HAP-1 (cell line): ENCODE measurements at regions not wholly inside any gene's neighbourhood (a gene's known extent, or its start where the extent isn't known, plus 50 kb on each side); places are given as distances from the start of the nearest gene placed in this dataset.

Experiments
- DNase-seq, 2 experiments: peaks; one replicate each; pipeline ENCODE4 v3.0.0-alpha.2; 2016 to 2020; ENCODE audit warnings: low spot score in 2 of 2
- H3K27me3 ChIP-seq: fragments of 250-450 bp; sonication (Bioruptor Pico); 2 replicates; pipeline ENCODE4 v1.5.1; 2020; ENCODE audit warnings: low read depth, mild to moderate bottlenecking, moderate library complexity
- H3K36me3 ChIP-seq: fragments of 250-450 bp; sonication (Bioruptor Pico); replicated peaks from 2 replicates; pipeline ENCODE4 v1.5.1; 2020; ENCODE audit warnings: mild to moderate bottlenecking
- H3K4me1 ChIP-seq: fragments of 250-450 bp; sonication (Bioruptor Pico); 2 replicates; pipeline ENCODE4 v1.5.1; 2020; ENCODE audit warnings: mild to moderate bottlenecking
- H3K4me3 ChIP-seq: fragments of 250-450 bp; sonication (Bioruptor Pico); 2 replicates; pipeline ENCODE4 v1.5.1; 2020; ENCODE audit warnings: mild to moderate bottlenecking, moderate library complexity
- H3K9me3 ChIP-seq: fragments of 250-450 bp; sonication (Bioruptor Pico); 2 replicates; pipeline ENCODE4 v1.5.1; 2020; ENCODE audit warnings: mild to moderate bottlenecking, moderate library complexity
- in situ Hi-C: fragments of 300-500 bp; cut with MboI; formaldehyde crosslinking; loops from 3 replicates; pipeline ENCODE4 v1.14.3; 2020; ENCODE audit warnings: low sequenced_read_pairs, inconsistent platforms, mixed read lengths

DNA sequence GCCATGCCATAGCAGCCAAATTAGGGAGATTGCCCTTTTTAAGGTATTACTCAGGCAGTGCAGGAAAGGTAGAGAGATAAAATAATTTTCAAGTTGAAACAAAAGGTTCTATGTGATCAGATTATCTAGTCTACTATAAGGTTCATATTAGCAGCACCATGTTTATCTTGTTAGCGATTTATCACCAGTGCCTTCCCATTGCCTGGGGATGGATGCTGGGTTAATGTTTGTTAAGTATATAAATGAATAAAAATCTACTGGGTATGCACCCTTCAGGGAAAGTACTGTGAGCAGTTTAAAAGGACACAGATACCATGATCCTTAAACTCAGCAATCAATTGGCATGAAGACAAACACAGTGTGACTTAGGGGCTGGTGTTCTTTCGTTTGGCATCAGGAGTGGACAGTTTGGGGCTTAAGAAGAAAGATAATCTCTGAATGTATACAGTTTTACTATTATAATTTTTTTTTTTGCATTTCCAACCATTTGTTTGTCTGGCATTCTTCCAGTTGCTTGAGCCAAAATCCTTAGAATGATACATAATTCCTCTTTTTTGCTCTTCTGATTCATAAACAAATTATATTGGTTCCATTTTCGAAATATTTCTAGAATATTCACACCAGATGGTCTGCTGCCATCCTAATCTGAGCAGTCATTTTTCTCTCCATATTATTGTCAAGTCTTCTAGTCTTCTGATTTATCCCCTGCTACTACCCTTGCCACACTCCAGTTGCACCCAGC lies 512.8 kb upstream of the SLC8A1 start:
- H3K4me1 ChIP-seq: no peaks in the 10 kb centered on the region
- DNase-seq: no peak
- no peaks in the 10 kb centered on the region for H3K36me3 ChIP-seq
- no peaks in the 10 kb centered on the region for H3K9me3 ChIP-seq
- in situ Hi-C loops: no loop called here
- no peaks in the 10 kb centered on the region for H3K27me3 ChIP-seq
- no peak overlapping the region for H3K4me3 ChIP-seq

- Histone ChIP-seq H3K9me3 (no peaks in the 10 kb centered on the region), H3K27me3 (no peaks in the 10 kb centered on the region), H3K36me3 (no peaks in the 10 kb centered on the region), H3K4me3 (no peak overlapping the region), H3K4me1 (no peaks in the 10 kb centered on the region)
- in situ Hi-C loops: no loop called here
- DNase-seq: no peak
Measured at GRCh38 chr2:40967451-40967850, 515.6 kb upstream of the SLC8A1 start.

DNA sequence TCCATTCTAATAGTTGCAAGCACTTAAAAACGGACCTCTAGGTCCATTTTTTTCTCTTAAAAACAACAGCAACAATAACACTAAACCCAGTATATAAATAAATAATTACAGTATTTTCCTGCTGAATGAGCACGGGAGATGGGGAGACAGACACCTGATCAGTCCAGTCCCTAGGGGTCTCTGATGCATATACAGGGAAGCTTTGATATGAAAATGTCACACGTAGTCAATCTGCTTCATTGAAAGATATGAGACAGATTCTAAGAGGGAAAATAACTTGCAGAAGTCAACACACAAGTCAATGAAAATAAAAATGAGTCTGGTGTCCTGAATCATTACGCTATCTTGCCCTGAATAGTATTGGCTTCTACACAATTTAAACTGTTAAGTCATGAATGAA lies 523.3 kb upstream of the SLC8A1 start:
- Histone ChIP-seq H3K4me3 (no peak overlapping the region), H3K36me3 (no peaks in the 10 kb centered on the region), H3K27me3 (no peaks in the 10 kb centered on the region), H3K4me1 (no peaks in the 10 kb centered on the region), H3K9me3 (no peaks in the 10 kb centered on the region)
- DNase-seq: no peak
- in situ Hi-C loops: no loop called here

GRCh38 chr2:40997362-40997761 lies 545.5 kb upstream of the SLC8A1 start:
- no peaks in the 10 kb centered on the region for H3K4me1 ChIP-seq
- no peaks in the 10 kb centered on the region for H3K9me3 ChIP-seq
- no peaks in the 10 kb centered on the region for H3K36me3 ChIP-seq
- no peak for DNase-seq
- H3K4me3 ChIP-seq: no peak overlapping the region
- H3K27me3 ChIP-seq: no peaks in the 10 kb centered on the region; the same call in 1 of the 2 replicates
- in situ Hi-C loops: no loop called here

DNA sequence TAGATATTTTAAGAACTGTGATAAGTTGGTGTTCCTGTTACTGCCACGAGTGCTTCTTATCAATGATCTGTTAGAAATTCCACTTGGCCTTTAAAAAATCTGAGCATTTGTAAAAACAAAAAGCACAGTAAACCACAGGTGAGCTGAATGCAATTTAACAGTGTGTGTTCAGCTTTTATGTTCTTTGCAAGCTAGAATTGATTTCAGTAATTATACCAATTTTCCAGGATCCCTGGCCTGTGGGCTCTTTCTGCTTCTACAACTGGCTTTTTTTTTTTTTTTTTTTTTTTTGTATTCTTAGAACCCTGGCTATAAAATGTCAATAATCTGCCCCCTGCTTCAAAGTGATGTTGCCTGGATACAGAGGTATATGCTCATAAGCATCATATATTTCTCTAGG lies 548.5 kb upstream of the SLC8A1 start:
- H3K4me3 ChIP-seq: no peak overlapping the region
- in situ Hi-C loops: no loop called here
- H3K4me1 ChIP-seq: no peaks in the 10 kb centered on the region
- DNase-seq: no peak
- H3K36me3 ChIP-seq: no peaks in the 10 kb centered on the region
- H3K9me3 ChIP-seq: no peaks in the 10 kb centered on the region
- H3K27me3 ChIP-seq: no peaks in the 10 kb centered on the region; the same call in 1 of the 2 replicates

GRCh38 chr2:41000906-41001305 lies 549.0 kb upstream of the SLC8A1 start:
- Histone ChIP-seq H3K36me3 (no peaks in the 10 kb centered on the region), H3K27me3 (no peaks in the 10 kb centered on the region; the same call in 1 of the 2 replicates), H3K4me3 (no peak overlapping the region), H3K4me1 (no peaks in the 10 kb centered on the region), H3K9me3 (no peaks in the 10 kb centered on the region)
- in situ Hi-C loops: no loop called here
- no peak for DNase-seq

DNA sequence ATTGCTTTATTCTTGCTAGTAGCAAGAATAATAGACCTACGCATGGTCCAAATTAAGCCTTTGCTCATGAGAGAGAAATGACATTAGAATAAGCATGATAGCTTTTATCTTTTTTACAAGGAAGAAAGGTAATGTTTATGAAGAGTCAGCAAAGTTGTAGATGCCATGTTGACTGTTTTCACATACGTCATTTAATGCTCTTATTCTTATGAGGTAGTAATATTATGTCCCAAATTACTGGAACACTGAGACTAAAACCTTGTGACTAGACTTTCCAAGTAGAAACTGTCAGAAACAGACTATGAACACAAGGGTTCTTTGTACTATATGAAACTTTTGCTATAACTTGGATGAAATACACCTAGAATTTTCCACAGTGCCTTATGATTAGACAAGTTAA lies 552.8 kb upstream of the SLC8A1 start:
- DNase-seq: no peak
- Histone ChIP-seq H3K4me1 (no peaks in the 10 kb centered on the region), H3K36me3 (no peaks in the 10 kb centered on the region), H3K9me3 (no peaks in the 10 kb centered on the region), H3K27me3 (peaks cover 3% of the 10 kb centered on the region; the same call in 1 of the 2 replicates), H3K4me3 (no peak overlapping the region)
- in situ Hi-C loops: no loop called here

GRCh38 chr2:41020358-41020757 lies 568.5 kb upstream of the SLC8A1 start:
- Histone ChIP-seq H3K9me3 (no peaks in the 10 kb centered on the region), H3K27me3 (no peaks in the 10 kb centered on the region), H3K36me3 (no peaks in the 10 kb centered on the region), H3K4me3 (no peak overlapping the region), H3K4me1 (no peaks in the 10 kb centered on the region)
- DNase-seq: no peak
- in situ Hi-C loops: no loop called here

GRCh38 chr2:41024816-41025215 lies 572.9 kb upstream of the SLC8A1 start:
- Histone ChIP-seq H3K4me1 (no peaks in the 10 kb centered on the region), H3K36me3 (no peaks in the 10 kb centered on the region), H3K27me3 (no peaks in the 10 kb centered on the region), H3K4me3 (no peak overlapping the region), H3K9me3 (no peaks in the 10 kb centered on the region)
- in situ Hi-C loops: no loop called here
- DNase-seq: no peak

- DNase-seq: no peak
- H3K9me3 ChIP-seq: no peaks in the 10 kb centered on the region
- in situ Hi-C loops: no loop called here
Measured at GRCh38 chr2:41026613-41027012, 574.7 kb upstream of the SLC8A1 start.

GRCh38 chr2:41027095-41027494 lies 575.2 kb upstream of the SLC8A1 start:
- DNase-seq: no peak
- in situ Hi-C loops: no loop called here
- Histone ChIP-seq H3K4me1 (no peaks in the 10 kb centered on the region), H3K4me3 (no peak overlapping the region), H3K27me3 (no peaks in the 10 kb centered on the region), H3K36me3 (no peaks in the 10 kb centered on the region), H3K9me3 (no peaks in the 10 kb centered on the region)

More at GRCh38 chr2:41026613-41027012, 574.7 kb upstream of the SLC8A1 start:
- H3K4me3 ChIP-seq: no peak overlapping the region
- H3K4me1 ChIP-seq: no peaks in the 10 kb centered on the region
- no peaks in the 10 kb centered on the region for H3K27me3 ChIP-seq
- H3K36me3 ChIP-seq: no peaks in the 10 kb centered on the region

DNA sequence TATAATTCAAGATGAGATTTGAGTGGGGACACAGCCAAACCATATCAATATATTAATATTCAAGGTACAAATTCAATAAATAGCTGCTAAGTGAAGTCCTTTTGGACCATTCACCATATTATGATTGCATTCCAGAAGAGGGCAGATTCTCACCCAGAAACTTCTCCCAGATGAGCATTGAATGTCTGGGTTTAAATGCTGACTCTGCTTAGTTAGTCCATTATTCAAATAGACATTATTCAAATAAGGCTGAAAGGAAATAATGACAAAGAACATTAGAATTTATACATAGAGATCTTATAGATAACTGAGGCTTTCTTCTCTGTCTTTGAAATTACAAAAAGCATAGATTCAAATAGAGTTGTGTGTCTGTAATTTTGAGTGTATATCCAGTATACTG lies 579.4 kb upstream of the SLC8A1 start:
- Histone ChIP-seq H3K4me3 (no peak overlapping the region), H3K9me3 (no peaks in the 10 kb centered on the region), H3K4me1 (peaks cover 6% of the 10 kb centered on the region; the same call in 1 of the 2 replicates), H3K36me3 (no peaks in the 10 kb centered on the region), H3K27me3 (no peaks in the 10 kb centered on the region)
- no peak for DNase-seq
- in situ Hi-C loops: no loop called here

- no peak overlapping the region for H3K4me3 ChIP-seq
- H3K9me3 ChIP-seq: no peaks in the 10 kb centered on the region
- no peaks in the 10 kb centered on the region for H3K27me3 ChIP-seq
- in situ Hi-C loops: no loop called here
- peaks cover 6% of the 10 kb centered on the region; the same call in 1 of the 2 replicates for H3K4me1 ChIP-seq
- no peaks in the 10 kb centered on the region for H3K36me3 ChIP-seq
- no peak for DNase-seq
Measured at GRCh38 chr2:41032715-41033114, 580.8 kb upstream of the SLC8A1 start.

DNA sequence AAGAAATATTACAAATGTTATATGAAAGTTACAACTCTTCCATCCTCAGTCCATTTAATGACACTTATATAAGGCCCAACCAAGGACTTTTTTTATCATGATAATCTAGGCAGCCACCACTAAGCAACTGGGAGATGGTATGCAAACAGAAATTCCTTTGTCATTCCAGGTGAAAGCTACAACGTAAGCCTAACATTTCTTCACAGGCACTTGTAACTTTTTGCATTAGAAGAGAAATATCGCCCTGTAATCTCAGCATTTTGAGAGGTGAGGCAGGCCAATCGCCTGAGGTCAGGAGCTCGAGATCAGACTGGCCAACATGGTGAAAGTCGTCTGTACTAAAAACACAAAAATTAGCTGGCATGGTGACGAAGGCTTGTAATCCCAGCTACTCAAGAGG lies 581.2 kb upstream of the SLC8A1 start:
- Histone ChIP-seq H3K9me3 (no peaks in the 10 kb centered on the region), H3K36me3 (no peaks in the 10 kb centered on the region), H3K4me1 (peaks cover 6% of the 10 kb centered on the region; the same call in 1 of the 2 replicates), H3K4me3 (no peak overlapping the region), H3K27me3 (no peaks in the 10 kb centered on the region)
- peak; percentile 43 to 71 for DNase-seq
- in situ Hi-C loops: no loop called here

GRCh38 chr2:41038408-41038807 lies 586.5 kb upstream of the SLC8A1 start:
- Histone ChIP-seq H3K36me3 (no peaks in the 10 kb centered on the region), H3K9me3 (no peaks in the 10 kb centered on the region), H3K4me1 (no peaks in the 10 kb centered on the region), H3K27me3 (no peaks in the 10 kb centered on the region), H3K4me3 (no peak overlapping the region)
- in situ Hi-C loops: no loop called here
- no peak for DNase-seq
